SU-DHL-6 (cell line): ENCODE measurements at regions not wholly inside any gene's neighbourhood (a gene's known extent, or its start where the extent isn't known, plus 50 kb on each side); places are given as distances from the start of the nearest gene placed in this dataset.

Experiments
- H2AFZ ChIP-seq: fragments of 200-600 bp; sonication (generic); 2 replicates; pipeline ENCODE4 v1.6.1; 2014; ENCODE audit warnings: low read depth, mild to moderate bottlenecking, moderate library complexity, mixed read lengths, antibody characterized with exemption, low read length; ENCODE audit not compliant: severe bottlenecking
- H3F3A ChIP-seq: fragments of 200-600 bp; shearing (Covaris generic); 2 replicates; pipeline ENCODE4 v1.6.0; 2016; ENCODE audit warnings: antibody characterized with exemption, mild to moderate bottlenecking; ENCODE audit not compliant: insufficient read depth
- H3K27ac ChIP-seq: fragments of 200-600 bp; sonication (generic); 2 replicates; pipeline ENCODE4 v1.5.1; 2016; ENCODE audit warnings: low read depth, mild to moderate bottlenecking, low read length, moderate library complexity, mixed read lengths
- H3K27me3 ChIP-seq: fragments of 200-600 bp; sonication (generic), shearing (Covaris generic); 2 replicates; pipeline ENCODE4 v1.6.0; 2014; ENCODE audit warnings: mild to moderate bottlenecking, low read length
- H3K36me3 ChIP-seq: fragments of 200-600 bp; sonication (generic); 2 replicates; pipeline ENCODE4 v1.6.1; 2014; ENCODE audit warnings: mild to moderate bottlenecking, low read length, mixed read lengths
- H3K4me2 ChIP-seq: fragments of 300-600, 200-600 bp; shearing (Covaris generic), sonication (generic); 2 replicates; pipeline ENCODE4 v1.6.0; 2014; ENCODE audit warnings: low read length, low read depth, mild to moderate bottlenecking; ENCODE audit not compliant: poor library complexity, severe bottlenecking
- H3K4me3 ChIP-seq: fragments of 200-600 bp; sonication (generic); 2 replicates; pipeline ENCODE4 v1.5.1; 2014; ENCODE audit warnings: antibody characterized with exemption, low read length, mild to moderate bottlenecking, mixed read lengths; ENCODE audit not compliant: insufficient read depth, poor library complexity, severe bottlenecking
- H3K79me2 ChIP-seq: fragments of 200-600 bp; sonication (generic); 2 replicates; pipeline ENCODE4 v1.6.1; 2014; ENCODE audit warnings: mild to moderate bottlenecking, low read length, moderate library complexity; ENCODE audit not compliant: insufficient read depth
- H3K9ac ChIP-seq: fragments of 200-600 bp; sonication (generic); 2 replicates; pipeline ENCODE4 v1.7.0; 2014; ENCODE audit warnings: mild to moderate bottlenecking, low read length
- H3K9me2 ChIP-seq: fragments of 200-600 bp; sonication (generic); replicated peaks from 2 replicates; pipeline ENCODE4 v1.6.1; 2014; ENCODE audit warnings: low read length; ENCODE audit not compliant: insufficient read depth
- H3K9me3 ChIP-seq: fragments of 200-600 bp; sonication (generic); 2 replicates; pipeline ENCODE4 v1.6.1; 2014; ENCODE audit warnings: low read length, mixed read lengths; ENCODE audit not compliant: insufficient read depth
- H4K20me1 ChIP-seq: fragments of 200-600 bp; sonication (generic); 2 replicates; pipeline ENCODE4 v1.6.1; 2014; ENCODE audit warnings: low read depth, mild to moderate bottlenecking, antibody characterized with exemption, low read length, moderate library complexity, mixed read lengths
- EZH2phosphoT487 ChIP-seq: fragments of 200-600 bp; sonication (generic), shearing (Covaris generic); conservative IDR thresholded peaks from 2 replicates; pipeline ENCODE4 v1.6.1; 2018; ENCODE audit warnings: mild to moderate bottlenecking, antibody characterized with exemption, low read length, moderate library complexity, mixed read lengths
- TF ChIP-seq, protein P1 (sequence below): fragments of 200-600 bp; sonication (generic); IDR thresholded peaks from one replicate; pipeline ENCODE4 v1.5.1; 2017; ENCODE audit warnings: antibody characterized with exemption, mild to moderate bottlenecking, low read length, moderate library complexity; ENCODE audit not compliant: insufficient read depth, poor library complexity, severe bottlenecking

DNA sequence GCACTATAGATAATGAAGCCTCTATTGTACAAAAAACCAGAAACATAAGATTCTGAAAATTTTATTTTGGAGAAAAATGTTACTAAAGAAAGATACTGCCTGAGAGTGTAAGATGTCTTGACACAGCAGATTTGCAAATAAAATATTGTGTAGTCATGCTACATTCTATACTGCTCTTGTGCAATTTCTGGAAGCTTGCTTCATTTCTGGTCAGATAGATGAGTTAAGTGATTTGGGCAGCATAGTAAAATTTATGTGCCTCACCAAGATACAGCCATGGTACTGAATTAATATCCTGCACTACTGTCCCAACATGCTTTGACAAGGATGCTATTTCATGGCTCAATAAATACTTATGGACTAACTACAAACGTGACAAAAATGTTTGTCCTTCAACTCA lies 55.1 kb upstream of the STARD13 start:
- Histone ChIP-seq H3K27me3 (no peaks in the 10 kb centered on the region), H3F3A (no peaks in the 10 kb centered on the region), H4K20me1 (no peaks in the 10 kb centered on the region), H3K9me3 (no peaks in the 10 kb centered on the region), H3K79me2 (no peaks in the 10 kb centered on the region), H2AFZ (no peak overlapping the region), H3K9ac (no peak overlapping the region), H3K4me2 (no peak overlapping the region), H3K9me2 (no peaks in the 10 kb centered on the region), H3K27ac (no peak overlapping the region), H3K4me3 (no peak overlapping the region), H3K36me3 (no peaks in the 10 kb centered on the region)
- TF ChIP-seq EZH2phosphoT487: no peak

DNA sequence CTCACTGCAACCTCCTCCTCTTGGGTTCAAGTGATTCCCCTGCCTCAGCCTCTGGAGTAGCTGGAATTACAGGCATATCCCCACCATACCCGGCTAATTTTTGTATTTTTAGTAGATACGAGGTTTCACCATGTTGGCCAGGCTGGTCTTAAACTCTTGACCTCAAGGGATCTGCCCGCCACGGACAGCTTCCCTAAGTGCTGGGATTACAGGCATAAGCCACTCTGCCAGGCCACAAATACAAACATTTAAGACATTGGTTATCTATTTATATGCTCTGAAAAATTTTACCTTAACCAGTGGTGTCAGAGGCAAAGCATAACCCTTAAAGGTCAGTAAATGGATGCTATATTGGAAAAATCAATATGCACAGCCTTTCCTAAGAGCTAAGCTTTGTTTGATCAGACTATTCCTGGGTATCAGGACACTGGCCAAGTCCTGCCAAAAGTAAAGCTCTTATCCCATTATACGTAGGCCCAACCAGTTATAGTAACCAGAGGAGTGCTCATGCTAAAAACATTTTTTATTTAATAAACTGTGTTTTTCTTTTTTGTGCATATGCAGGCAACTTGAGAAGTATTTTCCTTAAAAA lies 56.4 kb upstream of the STARD13 start:
- H3K9me3 ChIP-seq: no peaks in the 10 kb centered on the region
- H3K4me2 ChIP-seq: no peak overlapping the region
- no peaks in the 10 kb centered on the region for H3F3A ChIP-seq
- no peaks in the 10 kb centered on the region for H3K9me2 ChIP-seq
- H3K36me3 ChIP-seq: no peaks in the 10 kb centered on the region
- H3K79me2 ChIP-seq: no peaks in the 10 kb centered on the region
- no peak overlapping the region for H3K4me3 ChIP-seq
- no peak overlapping the region for H3K9ac ChIP-seq
- no peak overlapping the region for H3K27ac ChIP-seq
- TF ChIP-seq, protein P1, sequence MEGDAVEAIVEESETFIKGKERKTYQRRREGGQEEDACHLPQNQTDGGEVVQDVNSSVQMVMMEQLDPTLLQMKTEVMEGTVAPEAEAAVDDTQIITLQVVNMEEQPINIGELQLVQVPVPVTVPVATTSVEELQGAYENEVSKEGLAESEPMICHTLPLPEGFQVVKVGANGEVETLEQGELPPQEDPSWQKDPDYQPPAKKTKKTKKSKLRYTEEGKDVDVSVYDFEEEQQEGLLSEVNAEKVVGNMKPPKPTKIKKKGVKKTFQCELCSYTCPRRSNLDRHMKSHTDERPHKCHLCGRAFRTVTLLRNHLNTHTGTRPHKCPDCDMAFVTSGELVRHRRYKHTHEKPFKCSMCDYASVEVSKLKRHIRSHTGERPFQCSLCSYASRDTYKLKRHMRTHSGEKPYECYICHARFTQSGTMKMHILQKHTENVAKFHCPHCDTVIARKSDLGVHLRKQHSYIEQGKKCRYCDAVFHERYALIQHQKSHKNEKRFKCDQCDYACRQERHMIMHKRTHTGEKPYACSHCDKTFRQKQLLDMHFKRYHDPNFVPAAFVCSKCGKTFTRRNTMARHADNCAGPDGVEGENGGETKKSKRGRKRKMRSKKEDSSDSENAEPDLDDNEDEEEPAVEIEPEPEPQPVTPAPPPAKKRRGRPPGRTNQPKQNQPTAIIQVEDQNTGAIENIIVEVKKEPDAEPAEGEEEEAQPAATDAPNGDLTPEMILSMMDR: no peak
- TF ChIP-seq EZH2phosphoT487: no peak
- H4K20me1 ChIP-seq: no peaks in the 10 kb centered on the region
- H3K27me3 ChIP-seq: no peaks in the 10 kb centered on the region
- H2AFZ ChIP-seq: no peak overlapping the region

DNA sequence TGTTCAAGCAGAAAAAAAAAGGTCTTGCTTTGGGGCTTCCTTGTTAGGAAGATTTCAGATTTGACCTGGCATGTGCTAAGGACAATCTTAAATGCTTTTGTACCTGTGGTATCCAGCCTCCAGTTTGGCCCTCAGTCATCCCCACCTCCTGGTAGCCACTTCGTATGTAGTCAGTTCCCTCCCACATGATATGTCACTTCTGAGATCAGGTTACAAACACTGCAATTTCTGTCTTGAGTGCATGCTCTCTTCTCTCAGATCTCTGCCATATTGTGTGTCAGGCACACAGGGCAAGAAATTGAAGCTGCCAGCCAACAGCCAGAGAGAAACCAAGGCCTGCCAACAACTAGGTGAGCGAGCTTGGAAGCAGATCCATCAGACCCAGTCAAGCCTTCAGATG lies 60.3 kb upstream of the STARD13 start:
- TF ChIP-seq, protein P1: no peak
- TF ChIP-seq EZH2phosphoT487: no peak
- no peaks in the 10 kb centered on the region for H3K79me2 ChIP-seq
- H3K36me3 ChIP-seq: no peaks in the 10 kb centered on the region
- H4K20me1 ChIP-seq: no peaks in the 10 kb centered on the region
- no peaks in the 10 kb centered on the region for H3F3A ChIP-seq
- no peaks in the 10 kb centered on the region for H3K27me3 ChIP-seq
- no peaks in the 10 kb centered on the region for H3K9me2 ChIP-seq
- H3K4me2 ChIP-seq: no peak overlapping the region
- no peak overlapping the region for H3K4me3 ChIP-seq
- no peak overlapping the region for H2AFZ ChIP-seq
- no peak overlapping the region for H3K9ac ChIP-seq
- H3K9me3 ChIP-seq: no peaks in the 10 kb centered on the region
- H3K27ac ChIP-seq: no peak overlapping the region

DNA sequence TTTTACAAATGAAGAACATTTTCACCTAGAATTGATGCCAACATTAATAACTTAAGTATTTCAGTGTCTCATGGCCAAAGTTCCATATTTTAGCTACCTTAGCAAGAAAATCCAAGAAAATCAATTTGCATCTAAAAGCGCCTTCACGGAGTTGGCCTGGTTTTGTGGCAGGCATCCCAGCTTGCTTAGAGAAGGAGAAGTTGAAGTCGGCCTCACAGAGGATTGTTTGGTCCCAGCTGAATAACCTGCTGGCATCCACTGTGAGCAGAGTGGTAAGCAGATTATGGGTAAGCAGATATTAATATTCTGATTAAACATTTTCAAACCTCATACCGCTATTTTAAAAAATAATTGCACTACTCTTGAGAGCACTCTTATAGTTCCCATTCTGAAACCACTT lies 62.3 kb upstream of the STARD13 start:
- H3K9ac ChIP-seq: no peak overlapping the region
- no peak overlapping the region for H3K4me3 ChIP-seq
- H3K4me2 ChIP-seq: no peak overlapping the region
- no peak overlapping the region for H2AFZ ChIP-seq
- no peak overlapping the region for H3K27ac ChIP-seq
- H3F3A ChIP-seq: no peaks in the 10 kb centered on the region
- H3K9me3 ChIP-seq: no peaks in the 10 kb centered on the region
- no peaks in the 10 kb centered on the region for H3K9me2 ChIP-seq
- TF ChIP-seq, protein P1: no peak
- TF ChIP-seq EZH2phosphoT487: no peak
- no peaks in the 10 kb centered on the region for H3K79me2 ChIP-seq
- H3K36me3 ChIP-seq: no peaks in the 10 kb centered on the region
- H3K27me3 ChIP-seq: no peaks in the 10 kb centered on the region
- no peaks in the 10 kb centered on the region for H4K20me1 ChIP-seq
